Left kidney (tissue), 1 donor: ENCODE measurements at regions not wholly inside any gene's neighbourhood (a gene's known extent, or its start where the extent isn't known, plus 50 kb on each side); places are given as distances from the start of the nearest gene placed in this dataset.

Experiments used
- DNase-seq: peaks from one replicate; pipeline ENCODE4 v3.0.0-alpha.2; 2013

DNA sequence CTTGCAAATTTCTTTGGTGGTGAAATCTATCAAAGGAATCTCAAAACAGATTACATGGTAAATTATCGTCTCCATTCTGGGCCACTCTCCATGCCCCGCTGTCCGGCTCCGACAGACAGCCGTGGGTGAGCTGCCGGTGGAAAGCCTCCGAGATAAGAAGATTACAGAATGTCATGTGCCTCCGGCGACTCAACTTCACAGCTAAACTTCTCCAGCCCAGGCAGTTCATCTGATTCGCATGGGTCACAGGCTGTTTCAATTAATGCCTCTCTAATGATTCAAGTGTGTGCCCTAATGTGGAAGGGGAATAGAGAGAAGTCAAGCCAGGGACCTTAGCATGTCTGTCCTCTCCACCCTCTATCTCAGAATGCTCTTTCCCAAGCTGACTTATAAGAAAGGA is 520.8 kb upstream of the ZFHX3 start:
- DNase-seq, result no peak

DNA sequence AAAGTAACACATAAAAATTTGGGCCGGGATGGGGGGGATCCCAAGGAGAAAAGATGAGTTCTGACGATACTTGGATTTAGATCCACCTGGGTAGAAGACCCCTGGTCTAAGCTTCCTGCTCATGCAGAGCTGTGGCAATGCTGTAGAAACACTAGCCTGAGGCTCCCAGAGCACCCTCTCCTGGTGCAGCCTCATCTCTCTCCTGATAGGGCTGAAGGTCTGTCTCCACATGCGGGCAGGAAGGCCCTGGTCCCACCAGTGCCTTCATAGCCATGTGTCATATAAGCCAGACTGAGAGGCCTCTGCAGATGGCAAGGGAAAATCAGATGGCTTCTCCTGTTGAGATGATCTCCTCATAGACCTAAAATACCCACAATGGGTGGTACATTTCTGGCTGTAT is 518.0 kb upstream of the ZFHX3 start:
- DNase-seq, result no peak

DNA sequence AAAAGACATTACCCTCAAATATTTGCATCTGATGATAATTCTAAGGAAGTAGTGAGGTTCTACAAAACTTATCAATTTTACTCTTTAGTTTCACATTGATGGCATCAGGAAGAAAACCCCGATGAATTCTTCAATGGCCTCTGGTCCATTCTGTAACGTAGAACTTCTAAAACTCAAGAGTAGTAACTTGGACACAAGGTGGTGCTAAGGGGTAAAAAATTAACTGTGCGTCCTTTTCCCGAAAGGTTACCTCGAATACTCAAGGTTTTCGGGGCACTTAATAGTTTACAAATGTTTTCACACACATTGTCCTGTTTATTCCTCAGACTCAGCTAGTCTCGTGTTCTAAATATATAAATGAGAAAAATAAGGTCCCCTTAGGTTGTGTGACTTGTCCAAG is 517.3 kb upstream of the ZFHX3 start:
- DNase-seq, result no peak

DNA sequence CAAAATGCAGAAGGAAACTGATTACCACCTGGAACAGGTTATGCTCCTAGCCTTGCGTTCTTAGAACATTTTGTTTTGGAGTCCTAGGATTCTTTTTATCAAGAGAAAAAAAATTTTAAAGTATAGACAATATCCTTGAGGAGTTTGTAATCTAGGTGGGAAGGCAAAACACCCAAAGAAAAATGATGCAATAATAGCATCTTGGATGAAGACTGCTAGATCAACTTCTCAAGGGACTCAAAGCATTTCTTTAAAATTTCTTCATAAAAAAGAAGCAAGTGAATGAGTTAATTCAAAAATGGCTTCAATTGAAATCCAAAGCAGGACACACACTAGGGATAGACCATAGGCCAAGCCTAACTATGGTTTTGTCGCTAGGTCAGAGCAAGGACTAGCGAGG is 515.8 kb upstream of the ZFHX3 start:
- DNase-seq, result no peak

DNA sequence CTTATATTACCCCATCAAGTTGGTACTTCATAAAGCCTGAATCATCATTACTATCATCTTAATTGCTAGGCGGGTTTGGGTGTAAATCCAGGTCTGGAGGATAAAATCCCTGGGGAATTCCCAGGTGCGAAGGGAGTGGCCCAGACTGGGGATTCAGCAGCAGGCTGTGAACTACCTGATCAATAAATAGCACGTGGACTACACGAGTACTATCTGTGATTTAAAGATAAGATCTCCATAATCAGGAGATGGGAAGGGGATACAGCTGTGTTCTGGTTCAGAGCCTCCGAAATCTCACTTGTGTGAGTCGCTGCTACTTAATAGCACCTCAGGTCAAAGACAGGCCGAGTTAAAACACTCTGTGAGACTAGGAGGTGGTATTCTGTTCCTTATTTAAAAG is 512.6 kb upstream of the ZFHX3 start:
- no peak for DNase-seq

DNA sequence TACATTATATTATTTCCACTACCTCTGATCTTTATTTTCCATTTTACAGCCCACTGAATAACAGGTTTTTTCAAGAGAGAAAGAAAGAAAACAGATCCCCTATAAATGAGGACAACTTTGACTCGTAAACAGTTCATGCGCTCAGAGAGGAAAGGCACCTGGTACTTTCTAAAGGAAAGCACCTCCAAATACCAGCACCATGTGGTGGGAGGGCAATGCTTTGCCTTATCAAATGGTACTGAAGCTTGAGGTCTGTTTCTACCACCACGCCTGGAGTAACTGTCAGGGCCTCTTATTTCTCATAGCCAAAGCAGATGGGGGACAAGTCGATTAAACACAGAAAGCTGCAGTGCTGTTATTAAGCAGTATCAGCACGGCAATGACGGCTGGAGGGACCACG is 510.3 kb upstream of the ZFHX3 start:
- no peak for DNase-seq

DNA sequence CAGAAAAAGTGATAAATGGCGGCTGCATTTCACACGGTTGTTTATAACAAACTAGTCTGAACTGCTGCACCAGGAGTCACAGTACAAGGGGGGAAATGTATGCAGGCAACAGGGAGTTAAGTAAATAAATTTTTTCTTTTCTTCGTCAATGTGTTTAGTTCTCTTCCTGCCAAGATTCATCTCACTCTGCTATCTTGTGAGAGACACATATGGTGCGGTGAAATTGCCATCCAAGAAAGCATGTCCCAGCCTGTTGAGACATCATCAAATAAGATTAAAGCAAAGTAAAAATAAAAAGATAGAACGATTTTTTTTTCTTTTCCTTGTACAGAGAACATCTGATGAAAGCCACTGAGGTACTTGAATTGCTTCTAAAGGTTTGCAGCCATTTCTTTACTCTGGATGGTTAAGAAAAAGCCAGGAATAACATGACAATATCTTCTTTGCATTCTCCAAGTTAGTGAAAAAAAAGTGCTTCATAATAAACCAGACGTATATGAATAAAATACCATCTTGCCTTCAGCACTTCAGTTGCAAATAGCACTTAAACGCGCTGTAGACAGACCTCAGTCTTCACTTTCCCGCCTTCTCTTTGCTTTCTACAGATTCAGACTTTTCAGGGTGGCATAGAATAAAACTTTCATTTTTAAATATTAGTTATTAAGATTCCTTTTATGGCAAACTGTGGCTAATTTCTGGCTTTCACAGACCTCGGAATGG is 506.2 kb upstream of the ZFHX3 start:
- no peak for DNase-seq

DNA sequence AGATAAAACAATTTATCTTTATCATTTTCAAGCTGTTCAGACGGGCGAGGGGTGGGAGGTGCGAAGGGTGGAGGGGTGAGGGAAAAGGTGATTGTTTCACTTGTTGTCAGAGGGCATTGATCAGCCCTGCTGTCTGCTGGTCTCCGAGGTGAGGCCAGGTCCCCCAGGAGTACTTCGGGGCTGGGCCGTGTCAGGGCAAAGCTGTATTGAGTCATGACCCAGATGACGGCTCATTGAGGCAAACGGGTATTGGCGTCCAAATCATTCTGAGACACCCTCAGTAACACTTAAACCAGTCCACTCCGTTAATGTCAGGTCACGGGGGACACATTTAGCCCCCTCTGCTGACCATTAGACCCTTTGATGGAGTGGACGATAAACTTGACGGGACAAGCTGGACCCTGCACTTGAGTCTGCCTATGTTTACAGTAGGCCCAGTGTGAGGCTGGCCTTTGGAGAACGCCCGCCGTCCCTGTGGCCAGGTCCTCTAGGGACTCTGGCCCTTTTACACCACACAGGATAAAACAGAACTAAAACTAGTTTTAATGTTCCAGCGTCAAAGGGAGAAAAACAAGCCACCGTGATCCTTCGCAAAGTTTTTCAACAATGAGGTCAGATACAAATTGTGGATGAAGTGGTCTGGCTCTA is 502.2 kb upstream of the ZFHX3 start:
- DNase-seq, result no peak

DNA sequence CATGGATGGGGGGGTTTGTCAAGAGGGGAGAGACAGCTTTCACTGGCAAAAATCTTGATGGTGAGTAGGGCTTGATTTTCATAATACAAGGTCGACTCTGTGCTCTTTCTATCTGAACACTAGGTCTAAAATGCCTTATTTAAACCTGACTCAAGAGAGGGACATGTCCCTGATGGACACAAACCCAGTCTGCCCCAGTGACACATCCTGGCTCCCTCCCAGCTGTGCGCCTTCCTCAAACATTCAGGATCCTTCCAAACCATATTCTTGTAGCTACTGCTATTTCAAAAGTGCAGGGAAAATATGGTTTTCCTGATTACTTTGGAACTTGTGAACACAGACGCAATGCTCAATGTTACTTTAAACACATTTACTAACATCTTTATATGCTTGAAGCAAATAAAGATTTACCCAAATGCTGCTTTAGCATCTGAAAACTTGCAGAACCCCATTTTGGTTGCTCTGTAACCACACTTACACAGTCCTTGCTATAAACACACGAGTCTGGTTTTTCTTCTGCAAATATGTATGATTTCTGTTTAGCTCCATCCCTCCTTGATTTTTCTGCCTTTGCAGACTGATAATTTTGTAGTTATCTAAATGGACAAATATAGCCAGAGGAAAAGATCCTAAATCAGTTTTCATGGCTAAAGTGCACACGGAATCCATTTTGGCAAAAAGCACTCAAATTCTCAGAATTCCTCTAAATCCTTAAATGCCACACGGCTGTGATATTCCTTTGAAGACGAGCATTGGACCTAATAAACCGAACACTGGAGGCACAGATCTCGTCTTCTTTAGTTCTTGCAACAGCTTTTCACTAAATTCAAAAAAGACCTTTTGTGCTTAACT is 499.9 kb upstream of the ZFHX3 start:
- DNase-seq, result no peak

DNA sequence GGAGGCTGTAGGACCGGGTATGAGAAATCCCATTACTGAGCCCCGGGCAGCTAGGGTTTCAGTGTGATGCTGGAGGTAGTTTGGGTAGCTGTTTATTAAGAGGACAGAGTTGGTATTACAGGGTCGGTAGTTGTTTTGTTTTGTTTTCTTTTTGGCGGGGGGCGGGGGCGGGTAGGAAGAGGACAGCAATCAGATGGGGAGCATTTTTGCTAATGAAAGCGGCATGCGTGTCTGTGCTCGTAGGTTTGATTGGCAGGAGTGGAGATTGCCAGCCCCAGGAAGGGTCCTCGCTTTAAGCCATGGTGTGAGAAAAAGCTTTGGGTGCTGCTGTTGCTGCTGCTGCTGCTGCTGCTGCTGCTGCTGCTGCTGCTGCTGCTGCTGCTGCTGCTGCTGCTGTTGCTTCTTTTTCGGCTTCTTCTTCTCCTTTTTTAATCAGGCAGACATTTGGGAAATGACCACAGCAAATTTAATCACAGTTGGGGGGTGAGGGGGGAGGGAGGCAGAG is 498.5 kb upstream of the ZFHX3 start:
- DNase-seq, result no peak

DNA sequence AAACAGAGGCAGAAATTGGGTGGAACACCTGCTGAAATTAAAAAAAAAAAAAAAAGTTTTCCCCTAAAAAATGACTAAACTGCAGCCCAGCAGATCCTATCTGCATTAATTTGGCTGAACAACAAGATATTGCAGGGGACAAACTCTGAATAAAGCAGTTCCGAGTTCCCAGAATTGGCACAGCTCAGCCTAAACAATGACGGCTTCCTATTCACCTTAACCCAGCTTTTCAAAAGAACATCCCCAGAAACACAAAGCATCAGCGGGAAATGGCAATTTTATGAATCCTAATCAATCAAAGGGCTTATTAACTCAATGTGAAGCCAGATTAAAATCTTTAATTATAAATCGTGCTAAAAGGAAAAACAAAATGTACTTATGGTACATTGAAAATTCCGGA is 497.8 kb upstream of the ZFHX3 start:
- no peak for DNase-seq

DNA sequence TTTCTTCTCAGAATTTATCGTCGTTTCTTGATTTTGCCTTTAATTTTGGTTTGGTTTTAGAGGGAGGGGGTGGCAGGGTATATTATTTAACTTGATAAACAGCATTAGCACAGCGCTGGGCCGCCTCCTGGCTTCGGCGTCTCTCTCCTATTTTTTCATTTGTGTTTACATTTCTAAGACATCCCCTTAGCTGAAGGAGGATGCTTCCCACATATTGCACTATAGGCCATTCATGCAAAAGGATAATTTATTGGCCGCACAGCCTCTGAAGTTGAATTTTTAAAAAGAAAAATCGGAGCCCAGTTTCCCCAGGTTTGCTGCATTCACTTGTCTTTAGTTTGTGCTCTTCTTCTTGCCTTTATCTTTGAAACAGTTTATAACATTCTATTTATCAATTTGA is 497.4 kb upstream of the ZFHX3 start:
- DNase-seq, result no peak

DNA sequence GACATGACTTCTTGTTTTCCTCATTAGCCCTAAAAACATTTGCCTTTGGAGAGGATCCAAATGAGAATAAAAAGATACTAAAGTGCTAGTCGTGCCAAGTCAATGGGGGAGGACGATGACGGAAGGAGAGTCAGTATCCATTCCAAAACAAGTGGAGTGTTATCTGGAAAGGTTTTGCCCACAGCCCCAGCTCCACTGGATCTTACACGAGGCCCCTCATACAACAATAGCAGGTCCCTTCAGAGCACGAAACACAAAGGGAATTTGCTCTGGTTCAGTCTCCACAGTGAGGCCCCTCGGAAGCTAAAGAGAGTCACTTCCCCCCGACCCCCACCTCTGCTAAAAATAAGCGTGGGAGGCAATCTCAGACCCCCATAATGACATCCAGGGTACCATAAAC is 496.9 kb upstream of the ZFHX3 start:
- DNase-seq, result no peak

DNA sequence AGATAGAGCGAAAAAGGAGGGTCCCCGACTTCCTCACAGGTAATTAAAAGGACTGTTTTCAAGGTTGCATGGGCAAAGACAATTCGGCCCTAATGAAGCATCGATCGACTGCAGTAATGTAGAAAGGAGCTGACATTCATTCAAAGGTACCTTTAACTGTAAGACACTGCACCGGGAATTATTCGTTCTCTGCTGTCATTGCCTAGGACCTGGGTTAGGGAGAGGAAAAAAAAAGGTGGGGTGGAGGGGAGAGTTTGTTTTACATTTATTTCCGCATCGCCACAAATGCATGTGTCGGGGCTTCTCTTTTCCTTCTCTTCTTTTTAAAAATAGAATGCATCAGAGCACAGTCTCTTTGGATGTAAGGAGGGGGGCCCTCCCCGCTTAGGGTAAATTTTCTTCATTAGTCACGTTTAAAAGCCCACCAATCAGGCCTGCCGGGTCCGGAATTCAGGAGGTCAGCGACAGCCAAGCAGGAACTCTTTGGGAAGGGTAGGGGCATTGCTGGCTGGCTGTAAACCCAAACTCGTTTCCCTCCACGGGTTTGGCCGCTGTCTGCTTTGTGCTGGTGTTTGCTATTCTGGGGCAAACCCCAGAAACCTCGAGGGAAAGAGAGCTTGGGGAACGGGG is 496.2 kb upstream of the ZFHX3 start:
- DNase-seq, result no peak

DNA sequence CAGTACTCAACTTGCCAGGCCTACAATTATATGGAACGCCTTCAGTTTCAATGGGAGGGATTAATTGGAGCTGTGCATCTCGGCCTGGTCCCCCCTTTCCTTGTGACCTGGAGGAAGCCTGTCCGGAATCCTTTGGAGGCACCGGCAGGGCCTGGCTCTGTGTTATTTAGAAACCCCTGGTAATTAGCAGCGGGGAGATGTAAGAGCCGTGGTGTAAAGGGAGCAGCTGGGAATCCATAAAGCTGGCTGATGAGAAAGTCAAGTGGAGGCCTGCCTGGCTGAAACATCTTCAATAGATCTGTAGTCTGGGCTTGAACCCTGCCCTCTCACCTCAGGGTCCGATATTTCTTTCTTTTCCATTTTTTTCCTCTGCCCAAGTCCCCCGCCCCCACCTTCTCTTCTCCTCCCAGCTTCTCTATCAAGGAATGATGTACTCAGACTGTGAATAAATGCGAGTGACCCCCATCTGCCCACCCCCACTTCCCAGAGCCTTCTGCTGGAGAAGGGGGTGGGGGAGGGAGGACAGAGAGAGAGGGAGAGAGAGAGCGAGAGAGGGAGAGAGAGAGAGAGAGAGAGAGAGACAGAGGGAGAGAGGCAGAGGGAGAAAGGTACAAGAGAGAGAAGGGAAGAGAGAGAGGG is 495.5 kb upstream of the ZFHX3 start:
- DNase-seq, result no peak

DNA sequence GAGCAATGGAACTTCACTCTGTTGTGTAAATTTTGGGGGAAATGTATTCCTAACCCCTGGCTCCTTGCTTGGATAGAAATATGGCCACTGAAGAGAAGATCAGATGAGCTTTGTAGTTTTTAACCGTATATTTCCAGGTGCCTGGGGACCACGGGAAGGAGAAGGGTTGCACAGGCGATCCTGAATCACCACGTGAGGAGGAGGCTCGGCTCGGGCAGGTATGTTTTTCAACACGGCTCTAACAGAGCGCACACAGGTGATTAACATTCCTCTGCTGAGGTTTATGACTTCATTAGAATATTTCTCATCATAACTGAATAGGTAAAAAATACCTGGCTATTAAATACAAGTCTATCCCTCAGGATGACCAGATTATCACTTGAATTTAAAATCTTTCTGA is 495.0 kb upstream of the ZFHX3 start:
- DNase-seq, result no peak

DNA sequence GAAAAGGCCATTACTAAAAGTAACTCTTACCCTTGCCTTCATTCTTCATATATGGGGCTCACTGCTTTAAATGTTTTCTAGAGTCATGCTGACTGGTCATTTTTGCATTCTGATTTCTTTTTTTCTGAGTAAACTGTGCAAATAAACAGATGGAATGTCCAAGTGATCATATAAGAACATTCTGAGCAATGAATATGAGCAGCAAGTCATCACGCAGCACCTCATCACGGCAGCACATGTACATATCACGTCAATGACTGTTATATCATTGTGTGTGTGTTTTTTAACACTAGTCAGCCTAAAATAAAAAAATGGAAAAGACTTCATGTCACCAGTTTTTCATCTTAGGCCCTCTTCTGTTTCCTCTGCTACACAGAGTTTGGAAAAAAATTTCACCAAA is 490.0 kb upstream of the ZFHX3 start:
- DNase-seq, result no peak

DNA sequence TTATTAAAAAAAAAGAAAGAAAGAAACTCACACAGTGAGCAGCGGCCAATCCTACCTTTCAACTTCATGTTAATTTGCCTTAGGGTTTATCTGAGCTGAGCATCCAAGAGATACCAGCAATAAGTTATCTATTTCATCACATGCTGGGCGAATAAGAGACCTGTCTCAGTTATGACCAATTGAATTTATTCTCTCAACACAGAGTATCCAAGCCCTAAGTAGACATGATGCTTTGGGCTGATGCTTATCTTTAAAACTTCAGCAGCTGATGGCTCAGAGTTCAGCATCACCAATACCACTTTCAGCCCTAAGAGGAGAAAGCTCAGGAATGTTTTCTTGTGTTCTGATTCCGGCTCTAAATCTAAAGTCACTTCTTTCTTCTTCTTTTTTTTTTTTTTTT is 489.0 kb upstream of the ZFHX3 start:
- no peak for DNase-seq

DNA sequence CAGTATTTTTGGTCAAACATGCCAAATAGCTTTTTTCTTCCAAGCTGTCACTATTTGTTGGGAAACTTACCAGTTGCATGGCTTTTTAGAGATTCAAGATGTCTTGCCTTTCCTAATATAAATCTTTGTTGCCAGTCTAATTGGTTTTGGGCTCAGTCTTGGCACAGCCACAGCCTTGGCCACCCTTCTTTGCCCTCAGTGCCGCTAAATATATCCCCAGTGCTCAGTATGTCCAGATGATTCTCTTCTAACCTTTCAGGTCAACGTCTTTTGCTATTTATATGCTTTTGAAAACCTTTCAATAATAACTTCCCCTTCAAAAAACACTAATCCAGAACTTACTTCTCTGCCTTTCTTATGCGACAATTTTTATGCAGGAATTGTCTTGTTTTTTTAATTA is 483.1 kb upstream of the ZFHX3 start:
- DNase-seq, result no peak

DNA sequence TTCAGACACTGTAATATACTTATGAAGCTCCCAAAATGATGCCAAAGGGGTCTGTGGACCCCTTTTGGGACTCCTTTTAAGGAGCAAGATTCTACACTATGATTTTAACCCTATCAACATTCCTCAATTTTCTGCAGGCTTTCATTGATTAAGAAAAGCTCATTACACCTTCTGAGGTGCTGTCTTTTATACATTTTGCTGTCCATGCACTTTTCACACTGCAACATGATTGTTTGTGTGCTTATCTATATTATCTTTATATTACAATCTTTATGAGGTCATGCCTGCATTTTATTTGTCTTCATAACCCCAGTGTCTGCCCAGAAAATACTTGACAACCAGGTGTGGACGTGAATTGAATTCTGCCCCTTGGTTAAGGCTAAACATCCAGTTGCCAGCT is 482.6 kb upstream of the ZFHX3 start:
- DNase-seq, result no peak

DNA sequence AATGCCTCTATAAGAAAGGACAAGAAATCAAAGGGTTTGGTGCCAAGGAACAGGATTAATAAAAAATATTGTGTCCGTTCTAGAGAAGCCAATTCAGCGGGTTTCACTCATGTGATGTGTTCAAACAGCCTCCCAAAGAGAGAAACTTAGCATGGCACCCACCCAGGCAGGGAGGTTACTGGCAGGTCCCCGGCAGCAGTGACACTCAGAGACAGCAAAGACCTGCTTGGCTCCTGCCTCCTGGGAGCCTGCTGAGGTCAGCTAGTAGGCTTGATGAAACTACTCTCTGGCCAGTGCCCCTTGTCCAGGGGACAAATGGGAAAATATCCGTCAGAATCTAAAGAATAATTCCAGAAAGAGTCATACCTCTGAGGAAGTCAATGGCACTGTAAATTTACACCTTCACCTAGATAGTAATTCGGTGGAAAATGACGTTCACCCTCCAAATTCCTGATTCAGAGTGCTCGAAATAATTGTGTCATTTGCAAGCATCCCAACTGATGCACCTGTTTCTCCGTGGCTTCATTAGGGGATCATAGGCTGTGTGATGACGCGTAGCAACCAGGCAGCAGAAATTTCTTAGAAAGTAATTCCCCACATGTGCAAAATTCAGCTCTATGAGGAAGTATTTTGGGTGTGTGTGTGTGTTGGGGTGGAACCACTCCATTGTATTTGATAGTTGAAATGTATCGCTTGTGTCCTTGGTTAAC is 481.5 kb upstream of the ZFHX3 start:
- DNase-seq, result no peak

DNA sequence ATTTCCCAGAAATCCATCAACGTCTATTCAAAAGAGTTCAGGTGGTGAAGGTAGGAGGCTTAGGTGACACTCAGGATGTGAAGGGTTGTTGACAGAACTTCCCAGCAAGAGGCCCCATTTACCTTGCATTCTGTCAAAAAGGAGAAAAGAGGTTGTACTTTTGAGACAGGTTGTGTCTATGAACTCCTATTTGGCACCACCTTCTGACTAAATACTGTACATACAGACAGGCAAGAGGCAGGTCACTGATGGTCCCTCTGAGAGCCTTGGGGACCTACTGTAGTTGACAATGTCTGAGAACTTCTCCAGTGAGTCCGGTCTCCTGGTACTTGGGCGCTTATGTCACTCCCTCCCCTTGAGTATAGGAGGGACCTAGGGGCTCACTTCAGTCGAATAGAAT is 479.3 kb upstream of the ZFHX3 start:
- DNase-seq, result no peak
